Left lung (tissue), 4 donors: ENCODE measurements at regions not wholly inside any gene's neighbourhood (a gene's known extent, or its start where the extent isn't known, plus 50 kb on each side); places are given as distances from the start of the nearest gene placed in this dataset.

Source experiments
- ATAC-seq: fragments of 200-7000 bp; cut with Tn5 transposase; one replicate; pipeline ENCODE4 v1.9.1; 2020; ENCODE audit warnings: moderate library complexity
- DNase-seq, 4 donors: peaks; one replicate each; pipeline ENCODE4 v3.0.0-alpha.2; 2013 to 2020
- H3K27ac ChIP-seq, 2 donors: fragments of 200-600 bp; sonication (generic) in 1 of 2; one replicate each; pipeline versions ENCODE4 v1.5.0 to v1.8.0; 2020 to 2021
- H3K27me3 ChIP-seq, 2 donors: fragments of 200-600 bp; sonication (generic) in 1 of 2; one replicate each; pipeline versions ENCODE4 v1.5.0 to v1.8.0; 2020 to 2021
- H3K36me3 ChIP-seq, 2 donors: fragments of 200-600 bp; sonication (generic) in 1 of 2; one replicate each; pipeline versions ENCODE4 v1.5.0 to v1.8.0; 2020 to 2021
- H3K4me1 ChIP-seq, 2 donors: fragments of 200-600 bp; one replicate each; pipeline ENCODE4 v1.8.0; 2021
- H3K4me3 ChIP-seq, 2 donors: fragments of 200-600 bp; sonication (generic) in 1 of 2; one replicate each; pipeline versions ENCODE4 v1.5.0 to v1.8.0; 2020 to 2021; ENCODE audit warnings: mild to moderate bottlenecking in 1 of 2
- H3K9me3 ChIP-seq, 2 donors: fragments of 200-600 bp; sonication (generic) in 1 of 2; one replicate each; pipeline versions ENCODE4 v1.5.0 to v1.8.0; 2020 to 2021
- CTCF ChIP-seq, 2 donors: fragments of 200-600 bp; sonication (generic) in 1 of 2; IDR thresholded peaks; one replicate each; pipeline versions ENCODE4 v1.5.0 to v1.8.0; 2021; ENCODE audit warnings: antibody characterized with exemption in 2 of 2
- intact Hi-C, 2 donors: fragments of 100-400 bp; cut with DNase I; formaldehyde crosslinking; loops; one replicate each; pipeline versions ENCODE4 v1.11.2 to v1.14.2; 2022
- donor health status: DM: no; HTN: yes; CAD: no.
- donor health status: DM: no; HTN: no; CAD: no.

DNA sequence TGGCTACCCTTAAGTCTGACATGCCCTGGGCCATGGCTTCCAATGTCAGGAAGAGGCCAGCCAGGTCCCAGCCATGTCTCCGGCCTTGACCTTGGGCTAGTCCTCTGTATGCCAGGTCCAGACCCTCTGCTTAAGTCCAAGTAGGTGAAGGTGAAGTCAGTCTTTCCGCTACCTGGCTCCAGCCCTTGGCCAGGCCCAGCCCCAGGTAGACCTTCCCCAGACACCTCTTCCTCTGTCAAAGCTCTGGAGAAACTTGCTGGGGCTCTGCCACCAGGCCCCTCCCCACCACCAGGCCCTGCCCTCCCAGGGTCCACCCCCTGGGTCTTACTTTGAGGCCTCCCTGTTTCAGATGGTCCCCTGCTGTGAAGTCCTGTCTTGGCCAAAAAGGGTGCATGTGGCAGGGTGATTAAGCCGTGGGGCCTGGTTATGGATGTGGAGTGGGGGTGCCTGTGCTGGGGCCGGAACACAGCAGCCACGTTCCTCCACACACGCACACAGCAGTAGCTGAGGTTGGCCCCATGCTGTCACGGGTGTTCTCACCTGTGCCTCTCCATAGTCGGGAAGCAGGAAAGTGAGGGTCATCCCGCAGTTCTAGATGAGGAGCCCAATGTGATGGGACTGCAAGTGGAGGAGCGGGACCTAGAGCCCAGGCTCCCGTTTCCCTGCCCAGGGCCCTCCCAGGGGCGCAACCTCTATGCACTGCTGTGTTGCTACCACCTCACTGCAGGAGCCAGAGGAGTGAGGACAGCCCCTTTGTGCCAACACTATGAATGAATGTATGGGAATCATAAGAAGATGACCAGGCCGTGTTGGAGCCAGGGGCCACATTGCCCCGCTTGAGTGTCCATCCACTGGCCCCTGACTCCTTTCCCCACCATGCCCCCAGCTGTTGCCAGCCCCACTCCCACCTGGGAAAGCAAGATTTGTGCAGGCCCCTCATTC lies 72.2 kb downstream of the LINC01488 start:
- Histone ChIP-seq H3K9me3 (peaks cover 0 to 25% of the 10 kb centered on the region in 2 donors), H3K27me3 (no peaks in the 10 kb centered on the region), H3K4me1 (no peaks in the 10 kb centered on the region), H3K4me3 (no peak overlapping the region), H3K27ac (no peak overlapping the region), H3K36me3 (no peaks in the 10 kb centered on the region)
- TF ChIP-seq CTCF (IDR thresholded peaks at IDR 0.05), result no peak
- ATAC-seq (no peak), DNase-seq (no peak)
- intact Hi-C loops, result no loop called here

GRCh38 chr11:69554849-69555248 lies 73.4 kb downstream of the LINC01488 start:
- intact Hi-C loops, result no loop called here
- H3K27ac ChIP-seq, result no peak overlapping the region
- DNase-seq, result no peak
- no peak for TF ChIP-seq CTCF (IDR thresholded peaks at IDR 0.05)
- ATAC-seq, result no peak
- peaks cover 0 to 19% of the 10 kb centered on the region in 2 donors for H3K9me3 ChIP-seq
- H3K36me3 ChIP-seq, result no peaks in the 10 kb centered on the region
- H3K4me1 ChIP-seq, result no peaks in the 10 kb centered on the region
- H3K4me3 ChIP-seq, result no peak overlapping the region
- H3K27me3 ChIP-seq, result no peaks in the 10 kb centered on the region

- Histone ChIP-seq H3K36me3 (no peaks in the 10 kb centered on the region), H3K27me3 (no peaks in the 10 kb centered on the region), H3K27ac (no peak overlapping the region), H3K9me3 (peaks cover 0 to 1% of the 10 kb centered on the region in 2 donors), H3K4me3 (no peak overlapping the region), H3K4me1 (no peaks in the 10 kb centered on the region)
- intact Hi-C loops, result no loop called here
- no peak for DNase-seq
- no peak for TF ChIP-seq CTCF (IDR thresholded peaks at IDR 0.05)
- no peak for ATAC-seq
Observed at GRCh38 chr11:69557266-69557665, 75.8 kb downstream of the LINC01488 start.

- DNase-seq (no peak), ATAC-seq (no peak)
- peaks cover 0 to 2% of the 10 kb centered on the region in 2 donors for H3K9me3 ChIP-seq
- H3K27me3 ChIP-seq, result no peaks in the 10 kb centered on the region
- no peaks in the 10 kb centered on the region for H3K36me3 ChIP-seq
- no peak overlapping the region for H3K4me3 ChIP-seq
- H3K4me1 ChIP-seq, result no peaks in the 10 kb centered on the region
- TF ChIP-seq CTCF (IDR thresholded peaks at IDR 0.05), result no peak
- H3K27ac ChIP-seq, result no peak overlapping the region
- intact Hi-C loops, result no loop called here
Observed at GRCh38 chr11:69558519-69558941, 77.1 kb downstream of the LINC01488 start.

GRCh38 chr11:69559181-69559580 lies 77.7 kb downstream of the LINC01488 start:
- DNase-seq (no peak), ATAC-seq (no peak)
- H3K4me3 ChIP-seq, result no peak overlapping the region
- peaks cover 0 to 2% of the 10 kb centered on the region in 2 donors for H3K9me3 ChIP-seq
- TF ChIP-seq CTCF (IDR thresholded peaks at IDR 0.05), result no peak
- H3K4me1 ChIP-seq, result no peaks in the 10 kb centered on the region
- intact Hi-C loops, result no loop called here
- no peak overlapping the region for H3K27ac ChIP-seq
- H3K36me3 ChIP-seq, result no peaks in the 10 kb centered on the region
- no peaks in the 10 kb centered on the region for H3K27me3 ChIP-seq
